Activated gamma-delta T cell treated with anti-CD3 and anti-CD28 coated beads, Interleukin-2, amount 50 U/mL, for 16 hours (primary cell): ENCODE measurements at regions not wholly inside any gene's neighbourhood (a gene's known extent, or its start where the extent isn't known, plus 50 kb on each side); places are given as distances from the start of the nearest gene placed in this dataset.
"Not testable (repeated sequence)": the region's sequence is repeated elsewhere in the genome, so short reads cannot be mapped to it uniquely, and the experiment has no call there.

Experiments used
- DNase-seq: peaks from one replicate; pipeline ENCODE4 v3.0.0-alpha.2; 2020; ENCODE audit warnings: low read depth

DNA sequence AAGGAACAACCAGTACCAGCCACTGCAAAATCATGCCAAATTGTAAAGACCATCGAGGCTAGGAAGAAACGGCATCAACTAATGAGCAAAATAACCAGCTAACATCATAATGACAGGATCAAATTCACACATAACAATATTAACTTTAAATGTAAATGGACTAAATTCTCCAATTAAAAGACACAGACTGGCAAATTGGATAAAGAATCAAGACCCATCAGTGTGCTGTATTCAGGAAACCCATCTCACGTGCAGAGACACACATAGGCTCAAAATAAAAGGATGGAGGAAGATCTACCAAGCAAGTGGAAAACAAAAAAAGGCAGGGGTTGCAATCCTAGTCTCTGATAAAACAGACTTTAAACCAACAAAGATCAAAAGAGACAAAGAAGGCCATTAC is 97.6 kb downstream of the GPX5 start:
- DNase-seq: not testable (repeated sequence)

DNA sequence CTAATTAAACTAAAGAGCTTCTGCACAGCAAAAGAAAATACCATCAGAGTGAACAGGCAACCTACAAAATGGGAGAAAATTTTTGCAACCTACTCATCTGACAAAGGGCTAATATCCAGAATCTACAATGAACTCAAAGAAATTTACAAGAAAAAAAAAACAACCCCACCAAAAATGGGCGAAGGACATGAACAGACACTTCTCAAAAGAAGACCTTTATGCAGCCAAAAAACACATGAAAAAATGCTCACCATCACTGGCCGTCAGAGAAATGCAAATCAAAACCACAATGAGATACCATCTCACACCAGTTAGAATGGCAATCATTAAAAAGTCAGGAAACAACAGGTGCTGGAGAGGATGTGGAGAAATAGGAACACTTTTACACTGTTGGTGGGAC is 100.7 kb downstream of the GPX5 start:
- DNase-seq: not testable (repeated sequence)

DNA sequence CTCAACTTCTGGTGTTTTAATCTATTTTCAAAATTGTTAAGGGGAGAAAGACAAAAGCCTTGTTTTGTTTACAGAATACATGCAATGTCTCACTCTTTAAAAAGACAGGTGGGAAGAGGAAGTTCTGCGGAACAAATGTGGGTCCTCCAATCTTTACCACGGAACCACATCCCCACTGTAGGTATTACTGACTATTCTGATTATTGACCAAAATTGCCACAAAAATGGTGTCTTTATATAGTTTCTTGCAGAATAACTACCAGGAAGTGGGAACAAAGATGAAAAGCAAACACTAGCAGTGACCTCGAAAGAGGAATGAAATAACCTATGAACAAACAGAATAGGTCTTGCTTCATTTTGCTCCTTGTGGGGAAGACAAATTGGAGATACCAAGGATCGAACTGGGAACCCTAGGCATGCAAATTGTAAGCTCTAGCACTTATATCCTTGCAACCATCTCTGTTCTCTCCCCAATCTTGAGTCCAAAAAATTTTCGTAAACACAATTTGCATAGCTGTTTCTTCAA is 106.7 kb downstream of the GPX5 start:
- DNase-seq: no peak

DNA sequence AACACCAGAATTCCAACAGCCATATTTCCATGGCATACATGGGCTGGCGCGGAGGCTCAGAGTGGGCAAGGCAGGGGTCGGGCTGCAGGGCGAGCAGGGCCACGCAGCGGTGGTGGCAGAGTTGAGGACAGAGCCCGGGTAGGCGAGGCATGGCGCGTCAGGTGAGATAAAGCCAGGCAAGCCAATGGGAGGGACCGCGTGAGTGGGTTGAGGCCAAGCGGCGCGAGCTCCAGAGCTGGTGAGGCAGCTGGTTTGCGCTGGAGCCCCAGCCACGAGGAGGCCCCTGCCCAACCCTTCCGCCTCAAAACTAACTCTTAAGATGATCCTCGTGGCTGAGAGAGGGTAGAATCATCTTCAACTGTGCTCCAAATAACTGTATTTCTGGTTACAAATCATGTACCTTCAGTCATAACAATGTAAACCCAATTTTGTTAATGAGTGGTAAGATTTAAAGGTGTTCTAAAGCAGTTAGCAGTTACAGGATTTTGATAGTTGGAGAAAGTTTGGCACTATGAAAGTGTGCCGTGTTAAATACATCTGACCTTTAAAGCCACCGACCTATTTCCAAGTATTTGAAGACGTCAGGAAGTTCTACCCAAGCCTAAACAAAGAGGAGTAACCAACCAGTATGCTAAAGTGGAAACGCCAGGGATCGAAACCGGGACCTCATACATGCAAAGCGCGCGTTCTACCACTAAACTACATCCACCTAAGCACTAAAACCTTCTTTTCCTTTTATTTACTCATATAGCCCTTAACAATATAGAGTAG is 107.9 kb downstream of the GPX5 start:
- DNase-seq: no peak

- DNase-seq: no peak
Measured at GRCh38 chr6:28634411-28634760, 108.7 kb downstream of the GPX5 start.

DNA sequence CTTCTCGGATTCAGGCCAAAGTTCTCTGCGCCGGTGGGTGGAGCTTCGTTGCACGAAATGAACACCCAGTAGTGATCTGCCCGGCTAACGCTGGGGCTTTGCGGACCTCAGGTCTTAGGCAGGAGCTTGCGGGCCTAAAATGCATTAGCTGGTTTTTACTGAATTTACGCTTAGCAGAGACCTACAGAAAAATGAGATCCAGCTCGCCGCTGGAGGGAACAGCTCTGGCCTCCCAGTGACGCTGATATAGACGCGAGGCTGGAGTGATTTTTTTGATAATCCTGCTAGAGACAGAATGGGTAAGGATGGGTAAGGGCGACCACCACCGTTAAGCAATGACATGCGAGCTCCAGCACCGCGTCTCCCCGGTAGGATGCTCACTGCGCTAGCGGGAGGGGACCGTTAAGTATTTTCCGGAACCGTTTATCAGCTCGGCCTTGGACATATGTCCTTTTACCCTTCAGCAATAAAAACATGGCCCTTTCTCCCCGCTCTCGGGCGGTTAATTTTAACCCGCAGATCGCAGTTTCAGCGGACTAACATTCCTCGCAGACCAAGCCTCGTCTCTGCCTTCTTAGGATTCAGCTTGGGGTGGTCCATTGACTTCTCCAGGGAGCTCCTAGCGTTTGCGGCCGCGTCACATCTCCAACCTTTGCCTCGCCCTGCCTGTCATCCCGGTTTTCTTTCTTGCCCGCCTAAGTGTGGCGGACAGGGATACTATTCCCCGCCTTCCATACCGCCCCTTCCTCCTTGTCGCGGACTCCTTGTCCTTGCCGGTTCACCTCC is 109.3 kb downstream of the GPX5 start:
- no peak for DNase-seq

DNA sequence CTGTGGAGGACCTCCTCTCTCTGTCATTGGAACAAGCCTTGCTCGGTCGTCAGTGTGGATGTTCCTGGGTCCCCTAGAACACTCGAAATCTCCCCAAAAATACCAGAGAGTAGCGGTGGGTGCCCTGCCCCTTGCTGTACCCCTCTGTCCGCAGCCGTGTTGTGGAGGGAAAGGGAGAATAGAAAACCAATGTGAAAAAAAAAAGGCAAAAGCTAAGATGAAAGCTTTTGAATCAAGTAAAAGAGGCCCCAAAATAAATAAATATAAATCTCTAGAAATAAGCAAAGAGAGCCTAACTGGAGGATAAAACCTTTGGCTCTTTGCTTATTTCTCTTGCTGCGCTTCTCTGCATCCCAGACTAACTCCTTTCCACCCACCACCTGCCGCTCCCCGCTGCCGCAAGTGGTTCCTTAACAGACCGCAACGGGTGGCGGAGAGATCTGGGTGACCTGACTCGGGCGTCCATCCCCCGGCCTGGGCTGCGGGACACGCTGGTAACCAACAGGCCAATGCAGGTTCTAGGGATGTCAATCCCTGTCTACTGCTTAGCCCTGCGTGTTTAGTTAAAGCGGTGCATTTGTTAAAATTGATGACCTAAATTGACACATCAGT is 110.0 kb downstream of the GPX5 start:
- no peak for DNase-seq

GRCh38 chr6:28638787-28639430 is 113.2 kb downstream of the GPX5 start:
- no peak for DNase-seq

GRCh38 chr6:28639445-28640290 is 114.0 kb downstream of the GPX5 start:
- DNase-seq: not testable (repeated sequence)

- no peak for DNase-seq
Measured at GRCh38 chr6:28643017-28643740, 117.5 kb downstream of the GPX5 start.

GRCh38 chr6:28646650-28647049 is 121.0 kb downstream of the GPX5 start:
- no peak for DNase-seq

DNA sequence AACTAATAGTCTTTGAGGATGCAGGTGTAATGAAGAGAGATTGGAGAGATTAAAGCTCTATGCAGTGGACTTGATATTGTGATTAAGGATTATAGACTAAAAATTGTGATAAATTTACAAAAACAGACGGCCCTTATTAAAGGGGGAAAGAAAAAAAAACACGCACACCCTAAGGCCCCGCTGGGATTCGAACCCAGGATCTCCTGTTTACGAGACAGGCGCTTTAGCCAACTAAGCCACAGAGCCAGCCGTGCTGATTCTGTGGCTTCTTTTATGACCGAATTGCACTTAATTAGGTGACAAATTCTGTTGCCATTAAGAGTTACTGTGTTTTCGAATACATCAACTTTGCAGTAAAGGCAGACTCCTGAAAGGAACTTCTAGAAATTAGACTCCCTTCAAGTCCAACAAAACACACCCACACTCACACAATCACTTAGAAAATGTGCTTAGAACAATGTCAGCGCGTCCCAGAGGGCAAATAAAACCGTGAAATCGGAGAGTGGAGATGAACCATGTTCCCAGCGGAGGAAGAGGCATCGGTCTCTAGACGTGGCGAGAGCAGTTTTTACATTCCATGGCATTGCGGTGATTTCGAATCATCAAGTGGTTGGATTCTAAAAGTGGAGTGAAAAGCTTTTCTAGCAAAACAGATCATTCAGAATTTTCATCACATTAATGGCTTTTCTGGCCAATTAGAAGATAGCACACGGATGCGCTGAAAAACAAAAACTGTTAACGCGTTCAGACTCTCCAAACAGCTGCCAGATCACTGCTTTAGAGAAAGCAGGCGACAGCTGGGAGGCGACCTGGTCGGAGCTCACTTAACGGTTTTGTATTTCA is 122.6 kb downstream of the GPX5 start:
- no peak for DNase-seq

DNA sequence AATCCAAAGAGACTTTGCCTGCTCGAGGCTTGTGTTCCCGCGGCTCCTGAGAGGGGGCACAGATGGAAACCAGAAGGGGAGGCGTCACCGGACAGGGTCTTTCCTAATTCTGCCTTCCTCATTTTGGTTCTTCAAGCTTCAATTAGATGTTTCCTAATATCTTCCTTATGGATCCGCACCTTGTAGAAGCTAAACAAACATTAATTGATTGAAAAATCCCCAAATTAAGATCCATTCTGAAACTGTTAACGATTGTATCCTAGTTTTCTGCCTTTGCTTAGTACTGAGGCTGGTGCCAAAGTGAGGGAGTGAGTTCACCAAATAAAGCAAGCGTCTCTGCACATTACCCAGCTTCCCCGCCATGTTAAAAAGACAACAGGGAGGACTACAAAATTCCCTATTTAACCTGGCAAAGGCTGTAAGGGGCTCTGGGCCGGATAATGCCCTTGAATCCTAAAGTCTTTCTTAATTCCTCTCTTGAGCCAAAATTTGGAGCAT is 123.2 kb downstream of the GPX5 start:
- DNase-seq: no peak

DNA sequence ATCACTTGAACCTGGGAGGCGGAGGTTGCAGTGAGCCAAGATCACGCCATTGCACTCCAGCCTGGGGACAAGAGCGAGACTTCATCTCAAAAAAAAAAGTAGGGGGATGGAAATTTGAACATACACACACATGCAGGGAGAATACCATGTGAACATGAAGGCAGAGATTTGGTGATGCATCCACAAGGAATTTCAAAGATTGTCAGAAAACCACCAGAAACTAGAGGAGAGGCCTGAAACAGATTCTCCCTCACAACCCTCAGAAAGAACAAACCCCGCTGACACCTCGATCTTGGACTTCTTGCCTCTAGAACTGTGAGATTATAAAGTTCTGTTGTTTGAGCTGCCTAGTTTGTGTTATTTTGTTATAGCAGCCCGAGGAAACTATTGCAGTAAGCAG is 125.5 kb downstream of the GPX5 start:
- no peak for DNase-seq

DNA sequence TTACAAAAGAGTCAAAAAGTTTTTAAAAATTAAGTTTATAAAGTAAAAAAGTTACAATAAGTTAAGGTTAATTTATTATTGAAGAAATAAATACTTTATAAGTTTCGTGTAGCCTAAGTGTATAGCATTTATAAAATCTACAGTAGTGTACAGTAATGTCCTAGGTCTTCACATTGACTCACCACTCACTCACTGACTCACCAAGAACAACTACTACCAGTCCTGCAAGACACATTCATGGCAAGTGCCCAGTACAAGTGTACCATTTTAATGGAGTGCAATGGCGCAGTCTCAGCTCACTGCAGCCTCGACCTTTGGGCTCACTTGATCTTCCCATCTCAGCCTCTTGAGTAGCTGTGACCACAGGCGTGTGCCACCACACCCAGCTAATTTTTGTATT is 128.2 kb downstream of the GPX5 start:
- DNase-seq: no peak

DNA sequence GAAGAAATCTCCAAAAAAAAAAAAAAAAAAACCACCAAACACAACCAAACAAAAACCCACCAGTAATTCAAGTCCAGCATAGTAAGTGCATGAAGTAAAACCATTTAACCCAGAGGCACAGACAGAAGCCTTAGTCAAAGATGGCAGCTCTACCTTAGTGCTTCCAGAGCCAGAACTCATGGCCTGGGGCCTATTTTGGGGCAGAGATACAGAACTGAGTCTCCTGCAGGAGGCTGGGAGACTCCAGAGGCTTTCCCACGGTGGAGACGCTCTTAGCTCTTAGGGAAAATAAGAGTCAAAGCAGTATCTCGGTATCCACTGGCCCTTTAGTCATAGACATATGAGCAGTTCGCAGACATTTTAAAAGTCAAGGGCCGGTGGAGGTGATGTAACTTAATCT is 129.5 kb downstream of the GPX5 start:
- DNase-seq: no peak

GRCh38 chr6:28656715-28657114 is 131.0 kb downstream of the GPX5 start:
- no peak for DNase-seq

DNA sequence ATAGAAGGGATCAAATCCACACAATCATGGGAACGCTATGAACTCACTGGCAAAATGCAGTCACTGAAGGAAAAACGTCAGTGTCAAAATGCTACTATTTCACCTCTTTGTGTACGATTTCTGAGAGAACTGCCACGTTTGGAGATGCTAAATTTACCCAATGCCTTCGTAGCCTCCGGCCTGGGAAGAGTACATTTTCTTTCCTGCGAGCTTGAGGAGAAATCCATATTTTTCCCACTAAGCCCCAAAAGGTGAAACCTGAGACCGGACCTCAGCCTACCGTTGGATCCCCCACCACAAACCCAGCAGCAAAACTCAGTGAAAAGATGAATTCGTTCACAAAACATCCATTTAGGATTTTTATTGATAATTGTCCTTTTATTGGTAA is 131.7 kb downstream of the GPX5 start:
- no peak for DNase-seq

- DNase-seq: no peak
Measured at GRCh38 chr6:28657769-28658465, 132.2 kb downstream of the GPX5 start.
